Skeletal muscle tissue (tissue), 3 donors: ENCODE measurements at regions not wholly inside any gene's neighbourhood (a gene's known extent, or its start where the extent isn't known, plus 50 kb on each side); places are given as distances from the start of the nearest gene placed in this dataset.
"Not testable (repeated sequence)": the region's sequence is repeated elsewhere in the genome, so short reads cannot be mapped to it uniquely, and the experiment has no call there.

Experiments used
- H3K27ac ChIP-seq: one replicate; pipeline ENCODE4 v1.7.0; 2013; ENCODE audit warnings: mild to moderate bottlenecking, low read depth, low read length, inconsistent platforms
- H3K27me3 ChIP-seq, 3 donors: one replicate each; pipeline ENCODE4 v1.7.0; 2013; ENCODE audit warnings: low read length in 3 of 3; ENCODE audit not compliant: control insufficient read depth in 3 of 3, insufficient read depth in 3 of 3
- H3K36me3 ChIP-seq, 3 donors: one replicate each; pipeline ENCODE4 v1.7.0; 2013; ENCODE audit warnings: low read length in 3 of 3; ENCODE audit not compliant: control insufficient read depth in 3 of 3, insufficient read depth in 3 of 3
- H3K4me1 ChIP-seq, 3 donors: one replicate each; pipeline ENCODE4 v1.7.0; 2013; ENCODE audit warnings: low read length in 3 of 3, mild to moderate bottlenecking in 3 of 3; ENCODE audit not compliant: control insufficient read depth in 3 of 3, insufficient read depth in 3 of 3
- H3K4me3 ChIP-seq, 3 donors: one replicate each; pipeline ENCODE4 v1.7.0; 2013; ENCODE audit warnings: low read length in 3 of 3
- H3K9ac ChIP-seq, 3 donors: one replicate each; pipeline ENCODE4 v1.7.0; 2013; ENCODE audit warnings: low read length in 3 of 3, mild to moderate bottlenecking in 3 of 3, moderate library complexity in 2 of 3, low read depth in 1 of 3
- H3K9me3 ChIP-seq, 3 donors: one replicate each; pipeline ENCODE4 v1.7.0; 2013; ENCODE audit warnings: low read length in 3 of 3; ENCODE audit not compliant: control insufficient read depth in 3 of 3
- donor health status: Osteomylitis.

GRCh38 chr7:81293806-81294205 lies 375.0 kb upstream of the SEMA3C start:
- H3K4me1 ChIP-seq, result no peaks in the 10 kb centered on the region
- H3K4me3 ChIP-seq, result no peak overlapping the region
- no peak overlapping the region for H3K27ac ChIP-seq
- no peak overlapping the region for H3K9ac ChIP-seq
- no peaks in the 10 kb centered on the region for H3K36me3 ChIP-seq
- no peaks in the 10 kb centered on the region for H3K9me3 ChIP-seq
- H3K27me3 ChIP-seq, result no peaks in the 10 kb centered on the region

GRCh38 chr7:81286754-81287153 lies 367.9 kb upstream of the SEMA3C start:
- not testable (repeated sequence) for H3K9me3 ChIP-seq, H3K27me3 ChIP-seq, H3K4me3 ChIP-seq, H3K4me1 ChIP-seq, H3K9ac ChIP-seq, H3K36me3 ChIP-seq, H3K27ac ChIP-seq

GRCh38 chr7:81285142-81285871 lies 366.5 kb upstream of the SEMA3C start:
- Histone ChIP-seq H3K27ac (no peak overlapping the region), H3K4me1 (no peaks in the 10 kb centered on the region), H3K27me3 (no peaks in the 10 kb centered on the region), H3K4me3 (no peak overlapping the region), H3K9ac (no peak overlapping the region), H3K36me3 (no peaks in the 10 kb centered on the region), H3K9me3 (no peaks in the 10 kb centered on the region)

GRCh38 chr7:81284576-81284975 lies 365.7 kb upstream of the SEMA3C start:
- Histone ChIP-seq H3K4me3 (no peak overlapping the region), H3K9ac (no peak overlapping the region)

GRCh38 chr7:81280531-81280930 lies 361.7 kb upstream of the SEMA3C start:
- Histone ChIP-seq H3K27me3 (no peaks in the 10 kb centered on the region), H3K9me3 (no peaks in the 10 kb centered on the region), H3K4me1 (no peaks in the 10 kb centered on the region), H3K27ac (no peak overlapping the region), H3K4me3 (no peak overlapping the region), H3K9ac (no peak overlapping the region), H3K36me3 (no peaks in the 10 kb centered on the region)

More at GRCh38 chr7:81284576-81284975, 365.7 kb upstream of the SEMA3C start:
- Histone ChIP-seq H3K9me3 (no peaks in the 10 kb centered on the region), H3K27ac (no peak overlapping the region), H3K4me1 (no peaks in the 10 kb centered on the region), H3K36me3 (no peaks in the 10 kb centered on the region), H3K27me3 (no peaks in the 10 kb centered on the region)

DNA sequence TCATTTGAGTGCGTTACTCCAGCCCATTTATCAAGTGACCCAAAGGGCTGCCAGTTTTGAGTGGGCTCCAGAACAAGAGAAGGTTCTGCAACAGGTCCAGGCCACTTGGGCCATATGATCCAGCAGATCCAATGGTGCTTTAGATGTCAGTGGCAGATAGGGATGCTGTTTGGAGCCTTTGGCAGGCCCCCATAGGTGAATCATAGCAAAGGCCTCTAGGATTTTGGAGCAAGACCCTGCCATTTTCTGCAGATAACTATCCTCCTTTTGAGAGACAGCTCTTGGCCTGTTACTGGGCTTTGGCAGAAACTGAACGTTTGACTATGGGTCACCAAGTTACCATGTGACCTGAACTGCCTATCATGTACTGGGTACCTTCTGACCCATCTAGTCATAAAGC lies 358.8 kb upstream of the SEMA3C start:
- H3K36me3 ChIP-seq, result no peaks in the 10 kb centered on the region
- H3K4me1 ChIP-seq, result no peaks in the 10 kb centered on the region
- no peaks in the 10 kb centered on the region for H3K9me3 ChIP-seq
- no peaks in the 10 kb centered on the region for H3K27me3 ChIP-seq
- no peak overlapping the region for H3K4me3 ChIP-seq
- H3K9ac ChIP-seq, result no peak overlapping the region
- no peak overlapping the region for H3K27ac ChIP-seq

- H3K36me3 ChIP-seq, result no peaks in the 10 kb centered on the region
- no peaks in the 10 kb centered on the region for H3K4me1 ChIP-seq
- no peak overlapping the region for H3K27ac ChIP-seq
- H3K4me3 ChIP-seq, result no peak overlapping the region
- no peaks in the 10 kb centered on the region for H3K9me3 ChIP-seq
- H3K27me3 ChIP-seq, result no peaks in the 10 kb centered on the region
- no peak overlapping the region for H3K9ac ChIP-seq
These were observed 354.9 kb upstream of the SEMA3C start for GRCh38 chr7:81273601-81274397.

GRCh38 chr7:81272176-81272575 lies 353.3 kb upstream of the SEMA3C start:
- Histone ChIP-seq H3K36me3 (no peaks in the 10 kb centered on the region), H3K9ac (no peak overlapping the region), H3K27ac (no peak overlapping the region), H3K27me3 (no peaks in the 10 kb centered on the region), H3K9me3 (peaks cover 0 to 2% (median 0%) of the 10 kb centered on the region in 3 donors), H3K4me3 (no peak overlapping the region), H3K4me1 (no peaks in the 10 kb centered on the region)

DNA sequence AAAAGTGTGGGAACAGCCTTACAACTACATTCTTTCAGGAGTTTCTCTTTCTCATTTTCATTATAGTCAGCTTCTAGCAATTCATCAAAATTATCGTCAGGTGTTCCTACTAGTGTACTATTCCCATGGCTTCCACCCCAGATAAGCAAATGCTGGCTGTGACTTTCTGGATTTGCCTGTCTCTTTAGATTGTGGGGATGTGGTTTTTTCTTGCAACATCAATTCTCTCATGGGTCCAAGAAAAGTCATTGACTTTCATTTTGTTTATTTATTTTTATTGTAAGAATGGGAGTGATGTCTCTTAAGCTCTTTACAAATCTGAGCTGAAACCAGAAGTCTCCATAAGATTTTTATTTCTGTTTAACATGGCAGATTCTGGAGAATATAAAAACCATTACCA lies 349.7 kb upstream of the SEMA3C start:
- H3K4me1 ChIP-seq, result no peaks in the 10 kb centered on the region
- no peak overlapping the region for H3K4me3 ChIP-seq
- peaks cover 0 to 4% (median 2%) of the 10 kb centered on the region in 3 donors for H3K9me3 ChIP-seq
- no peak overlapping the region for H3K27ac ChIP-seq
- H3K9ac ChIP-seq, result no peak overlapping the region
- no peaks in the 10 kb centered on the region for H3K36me3 ChIP-seq
- H3K27me3 ChIP-seq, result no peaks in the 10 kb centered on the region

GRCh38 chr7:81267508-81267907 lies 348.7 kb upstream of the SEMA3C start:
- H3K4me1 ChIP-seq, result no peaks in the 10 kb centered on the region
- H3K9me3 ChIP-seq, result peaks cover 0 to 4% (median 2%) of the 10 kb centered on the region in 3 donors
- no peaks in the 10 kb centered on the region for H3K36me3 ChIP-seq
- no peaks in the 10 kb centered on the region for H3K27me3 ChIP-seq
- no peak overlapping the region for H3K27ac ChIP-seq
- H3K9ac ChIP-seq, result no peak overlapping the region
- no peak overlapping the region for H3K4me3 ChIP-seq
